ENCODE measurements at regions not wholly inside any gene's neighbourhood (a gene's known extent, or its start where the extent isn't known, plus 50 kb on each side); places are given as distances from the start of the nearest gene placed in this dataset.

DNA sequence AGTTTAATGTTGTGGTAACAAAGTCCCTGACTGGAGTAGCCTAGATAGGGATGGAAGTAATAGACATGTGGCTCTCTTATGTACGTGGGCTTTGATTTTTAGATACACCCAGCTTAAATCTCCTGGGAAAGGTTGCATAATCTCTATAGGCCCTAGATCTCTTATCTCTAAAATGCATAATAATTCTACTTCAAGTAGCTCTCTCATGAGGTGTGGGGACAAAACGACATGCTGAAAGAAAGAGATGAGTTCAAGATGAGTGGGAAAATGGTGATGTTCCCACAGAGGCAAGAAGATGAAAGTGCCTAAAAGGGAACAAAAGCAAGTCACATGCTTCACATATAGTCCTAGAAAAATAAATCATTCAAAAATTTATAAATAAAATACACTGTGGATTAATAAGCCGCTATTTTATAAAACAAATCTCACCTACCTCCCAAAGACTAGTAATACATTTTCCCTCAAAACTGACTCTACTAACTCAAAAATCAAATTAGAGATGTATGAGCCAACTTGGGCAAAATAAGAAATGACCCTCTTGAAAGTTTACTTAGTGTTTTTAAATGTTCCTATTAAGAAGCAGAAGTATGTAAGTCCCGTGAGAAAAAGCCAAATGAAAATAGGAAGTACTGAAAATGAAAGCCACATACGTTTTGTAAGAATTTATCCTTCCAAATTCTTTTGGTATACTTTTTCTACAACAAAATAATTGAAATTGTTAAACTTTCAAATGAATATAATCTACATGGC, 148.2 kb upstream of the ITGA4 start:
- Histone ChIP-seq H3K9me3 (no peaks in the 10 kb centered on the region), H3K4me3 (no peak overlapping the region), H3K36me3 (no peaks in the 10 kb centered on the region), H3K4me1 (peaks cover 5 to 17% (median 11%) of the 10 kb centered on the region in 4 donors), H3K27ac (replicated peaks in 1 of 4) (peak overlapping the region in 1 of 4 donors; percentile 8), H3K27me3 (no peaks in the 10 kb centered on the region)
- 71% methylated on average over 5 of the region's 5 CpGs for WGBS
- intact Hi-C loops (cut with DNase I), result no loop called here
- no peak for DNase-seq (ENCODE audit: extremely low spot score)
- TF ChIP-seq POLR2A (IDR thresholded peaks at IDR 0.05; ENCODE audit: low read depth), result no peak
- TF ChIP-seq, protein P1, sequence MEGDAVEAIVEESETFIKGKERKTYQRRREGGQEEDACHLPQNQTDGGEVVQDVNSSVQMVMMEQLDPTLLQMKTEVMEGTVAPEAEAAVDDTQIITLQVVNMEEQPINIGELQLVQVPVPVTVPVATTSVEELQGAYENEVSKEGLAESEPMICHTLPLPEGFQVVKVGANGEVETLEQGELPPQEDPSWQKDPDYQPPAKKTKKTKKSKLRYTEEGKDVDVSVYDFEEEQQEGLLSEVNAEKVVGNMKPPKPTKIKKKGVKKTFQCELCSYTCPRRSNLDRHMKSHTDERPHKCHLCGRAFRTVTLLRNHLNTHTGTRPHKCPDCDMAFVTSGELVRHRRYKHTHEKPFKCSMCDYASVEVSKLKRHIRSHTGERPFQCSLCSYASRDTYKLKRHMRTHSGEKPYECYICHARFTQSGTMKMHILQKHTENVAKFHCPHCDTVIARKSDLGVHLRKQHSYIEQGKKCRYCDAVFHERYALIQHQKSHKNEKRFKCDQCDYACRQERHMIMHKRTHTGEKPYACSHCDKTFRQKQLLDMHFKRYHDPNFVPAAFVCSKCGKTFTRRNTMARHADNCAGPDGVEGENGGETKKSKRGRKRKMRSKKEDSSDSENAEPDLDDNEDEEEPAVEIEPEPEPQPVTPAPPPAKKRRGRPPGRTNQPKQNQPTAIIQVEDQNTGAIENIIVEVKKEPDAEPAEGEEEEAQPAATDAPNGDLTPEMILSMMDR (IDR thresholded peaks at IDR 0.05), result no peak
- TF ChIP-seq POLR2AphosphoS5 (IDR thresholded peaks at IDR 0.05), result no peak
- TF ChIP-seq EP300 (IDR thresholded peaks at IDR 0.05), result no peak

DNA sequence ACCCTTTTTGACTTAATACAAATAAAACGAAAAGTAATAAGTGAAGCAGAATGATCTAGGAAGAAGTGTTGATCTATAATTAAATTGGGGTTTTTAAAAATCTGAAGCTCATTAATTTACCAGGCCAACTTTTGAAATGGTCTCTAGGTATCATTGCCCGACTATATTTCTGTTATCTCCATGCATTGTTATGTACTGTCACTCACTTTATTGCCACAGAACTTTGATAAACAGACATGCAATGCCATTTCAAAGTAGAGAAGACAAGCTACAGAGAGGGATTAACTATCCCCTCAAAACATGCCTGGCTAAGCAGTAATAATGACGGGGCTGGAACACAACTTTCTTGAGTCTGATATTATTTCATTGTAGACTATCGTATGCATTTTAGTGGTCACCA, 147.6 kb upstream of the ITGA4 start:
- Histone ChIP-seq H3K9me3 (no peaks in the 10 kb centered on the region), H3K27me3 (no peaks in the 10 kb centered on the region), H3K36me3 (no peaks in the 10 kb centered on the region), H3K27ac (replicated peaks in 1 of 4) (no peak overlapping the region), H3K4me1 (peaks cover 5 to 17% (median 11%) of the 10 kb centered on the region in 4 donors), H3K4me3 (no peak overlapping the region)
- TF ChIP-seq EP300 (IDR thresholded peaks at IDR 0.05), result no peak
- TF ChIP-seq POLR2A (IDR thresholded peaks at IDR 0.05; ENCODE audit: low read depth), result no peak
- TF ChIP-seq, protein P1 (IDR thresholded peaks at IDR 0.05), result no peak
- TF ChIP-seq POLR2AphosphoS5 (IDR thresholded peaks at IDR 0.05), result no peak
- intact Hi-C loops (cut with DNase I), result no loop called here
- no peak for DNase-seq (ENCODE audit: extremely low spot score)
- 73% methylated on average over 4 of the region's 4 CpGs for WGBS

DNA sequence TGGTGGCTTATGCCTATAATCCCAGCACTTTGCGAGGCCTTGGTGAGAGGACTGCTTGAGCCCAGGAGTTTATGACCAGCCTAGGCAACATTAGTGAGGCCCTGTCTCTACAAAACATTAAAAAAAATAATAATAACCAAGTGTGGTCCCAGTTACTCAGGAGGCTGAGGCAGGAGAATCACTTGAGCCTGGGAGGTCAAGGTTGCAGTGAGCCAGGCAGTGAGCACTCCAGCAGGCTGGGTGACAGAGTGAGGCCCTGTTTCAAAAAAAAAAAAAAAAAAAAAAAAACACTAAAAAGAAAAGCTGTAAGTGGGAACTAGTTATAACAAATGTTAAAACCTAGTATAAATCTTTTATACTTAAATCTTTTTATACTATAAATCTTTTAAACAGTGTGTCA, 146.2 kb upstream of the ITGA4 start:
- intact Hi-C loops (cut with DNase I), result no loop called here
- no peak overlapping the region for H3K27ac ChIP-seq (replicated peaks in 1 of 4)
- 100% methylated on average over 1 of the region's 1 CpG for WGBS
- H3K36me3 ChIP-seq, result no peaks in the 10 kb centered on the region
- DNase-seq (ENCODE audit: extremely low spot score), result no peak
- peaks cover 0 to 10% (median 5%) of the 10 kb centered on the region in 4 donors for H3K4me1 ChIP-seq
- no peaks in the 10 kb centered on the region for H3K27me3 ChIP-seq
- no peak overlapping the region for H3K4me3 ChIP-seq
- TF ChIP-seq EP300 (IDR thresholded peaks at IDR 0.05) (no peak), POLR2A (IDR thresholded peaks at IDR 0.05; ENCODE audit: low read depth) (no peak), POLR2AphosphoS5 (IDR thresholded peaks at IDR 0.05) (no peak)
- TF ChIP-seq, protein P1 (IDR thresholded peaks at IDR 0.05), result no peak
- no peaks in the 10 kb centered on the region for H3K9me3 ChIP-seq

DNA sequence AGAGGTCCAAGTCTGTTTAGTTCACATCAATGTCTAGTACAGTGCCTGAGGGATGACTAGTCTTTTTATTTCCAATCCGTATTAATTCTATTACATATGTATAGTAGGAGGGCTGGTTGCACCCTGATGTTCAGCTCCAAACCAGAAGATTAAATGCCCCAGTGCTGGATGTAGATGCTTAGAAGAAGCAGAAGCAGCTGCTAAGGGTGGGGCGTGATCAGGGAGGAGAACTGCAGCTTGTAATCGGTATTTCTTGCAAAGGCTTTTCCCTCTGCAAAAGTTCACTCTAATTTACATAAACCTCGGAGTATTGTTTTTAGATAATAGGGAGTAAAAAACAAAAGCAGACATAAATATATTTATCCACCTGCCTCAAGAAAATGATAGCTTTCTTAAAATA, 145.3 kb upstream of the ITGA4 start:
- Histone ChIP-seq H3K36me3 (no peaks in the 10 kb centered on the region), H3K4me1 (peaks cover 0 to 4% (median 0%) of the 10 kb centered on the region in 4 donors), H3K9me3 (no peaks in the 10 kb centered on the region), H3K27me3 (no peaks in the 10 kb centered on the region), H3K4me3 (no peak overlapping the region), H3K27ac (replicated peaks in 1 of 4) (no peak overlapping the region)
- DNase-seq (ENCODE audit: extremely low spot score), result no peak
- TF ChIP-seq, protein P1 (IDR thresholded peaks at IDR 0.05), result no peak
- no peak for TF ChIP-seq POLR2A (IDR thresholded peaks at IDR 0.05; ENCODE audit: low read depth)
- no peak for TF ChIP-seq POLR2AphosphoS5 (IDR thresholded peaks at IDR 0.05)
- no peak for TF ChIP-seq EP300 (IDR thresholded peaks at IDR 0.05)
- 80% methylated on average over 4 of the region's 4 CpGs for WGBS
- intact Hi-C loops (cut with DNase I), result no loop called here

DNA sequence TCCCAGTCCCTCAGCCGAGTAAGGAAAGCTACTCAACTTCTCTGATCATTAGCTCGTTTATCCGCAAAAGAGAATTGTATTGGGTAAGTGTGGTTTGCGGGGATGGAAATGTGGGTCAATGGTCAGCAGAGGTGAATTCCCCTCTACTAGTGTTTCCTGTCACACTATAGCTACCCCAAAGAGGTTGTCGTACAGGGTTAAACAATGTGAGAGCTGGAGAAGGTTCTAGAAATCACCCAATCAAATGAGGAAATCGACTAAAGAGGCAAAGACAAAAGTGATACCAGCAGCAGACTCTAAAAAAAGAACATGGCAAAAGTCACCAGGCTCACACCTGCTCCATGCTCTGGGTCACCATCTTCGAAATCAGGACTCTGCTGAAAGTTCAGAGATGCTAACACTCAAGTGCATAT, 144.7 kb upstream of the ITGA4 start:
- intact Hi-C loops (cut with DNase I), result no loop called here
- Histone ChIP-seq H3K4me3 (no peak overlapping the region), H3K27ac (replicated peaks in 1 of 4) (no peak overlapping the region), H3K9me3 (no peaks in the 10 kb centered on the region), H3K4me1 (no peaks in the 10 kb centered on the region), H3K36me3 (no peaks in the 10 kb centered on the region), H3K27me3 (no peaks in the 10 kb centered on the region)
- no peak for TF ChIP-seq POLR2A (IDR thresholded peaks at IDR 0.05; ENCODE audit: low read depth)
- TF ChIP-seq, protein P1 (IDR thresholded peaks at IDR 0.05), result no peak
- TF ChIP-seq POLR2AphosphoS5 (IDR thresholded peaks at IDR 0.05), result no peak
- TF ChIP-seq EP300 (IDR thresholded peaks at IDR 0.05), result no peak
- no peak for DNase-seq (ENCODE audit: extremely low spot score)
- WGBS, result 75% methylated on average over 7 of the region's 7 CpGs

All from esophagus muscularis mucosa (tissue), 4 donors.